HUES64 (cell line): ENCODE measurements at regions not wholly inside any gene's neighbourhood (a gene's known extent, or its start where the extent isn't known, plus 50 kb on each side); places are given as distances from the start of the nearest gene placed in this dataset.
"Not testable (repeated sequence)": the region's sequence is repeated elsewhere in the genome, so short reads cannot be mapped to it uniquely, and the experiment has no call there.

Experiments used
- H3K27ac ChIP-seq: 2 replicates; pipeline ENCODE4 v1.7.0; 2013; ENCODE audit warnings: low read depth, low read length, inconsistent platforms
- H3K27me3 ChIP-seq: 2 replicates; pipeline ENCODE4 v1.6.1; 2013; ENCODE audit warnings: mild to moderate bottlenecking, low read length; ENCODE audit not compliant: insufficient read depth
- H3K36me3 ChIP-seq: 2 replicates; pipeline ENCODE4 v1.6.1; 2013; ENCODE audit warnings: mild to moderate bottlenecking, low read length; ENCODE audit not compliant: insufficient read depth
- H3K4me1 ChIP-seq: 2 replicates; pipeline ENCODE4 v1.6.1; 2013; ENCODE audit warnings: mild to moderate bottlenecking, low read length, moderate library complexity; ENCODE audit not compliant: insufficient read depth
- H3K4me3 ChIP-seq: 2 replicates; pipeline ENCODE4 v1.5.1; 2013; ENCODE audit warnings: mild to moderate bottlenecking, low read length, moderate library complexity
- H3K9ac ChIP-seq: 2 replicates; pipeline ENCODE4 v1.6.1; 2013; ENCODE audit warnings: mild to moderate bottlenecking, low read depth, low read length
- H3K9me3 ChIP-seq: 2 replicates; pipeline ENCODE4 v1.6.1; 2013; ENCODE audit warnings: low read depth, low read length; ENCODE audit not compliant: insufficient read depth
- WGBS: fragments of 150-250, 120-280 bp; methylation state at CpG from one replicate; pipeline ENCODE4 v1.1.7; 2013; ENCODE audit warnings: missing lambda C conversion rate; 5-methylcytosine and 5-hydroxymethylcytosine counted together

GRCh38 chr6:112459758-112460304, 112.7 kb downstream of the RFPL4B start:
- Histone ChIP-seq H3K36me3 (no peaks in the 10 kb centered on the region), H3K9me3 (no peaks in the 10 kb centered on the region), H3K27ac (no peak overlapping the region), H3K4me3 (no peak overlapping the region), H3K9ac (no peak overlapping the region), H3K27me3 (no peaks in the 10 kb centered on the region), H3K4me1 (no peaks in the 10 kb centered on the region)
- WGBS = 93% methylated on average over 1 of the region's 2 CpGs

DNA sequence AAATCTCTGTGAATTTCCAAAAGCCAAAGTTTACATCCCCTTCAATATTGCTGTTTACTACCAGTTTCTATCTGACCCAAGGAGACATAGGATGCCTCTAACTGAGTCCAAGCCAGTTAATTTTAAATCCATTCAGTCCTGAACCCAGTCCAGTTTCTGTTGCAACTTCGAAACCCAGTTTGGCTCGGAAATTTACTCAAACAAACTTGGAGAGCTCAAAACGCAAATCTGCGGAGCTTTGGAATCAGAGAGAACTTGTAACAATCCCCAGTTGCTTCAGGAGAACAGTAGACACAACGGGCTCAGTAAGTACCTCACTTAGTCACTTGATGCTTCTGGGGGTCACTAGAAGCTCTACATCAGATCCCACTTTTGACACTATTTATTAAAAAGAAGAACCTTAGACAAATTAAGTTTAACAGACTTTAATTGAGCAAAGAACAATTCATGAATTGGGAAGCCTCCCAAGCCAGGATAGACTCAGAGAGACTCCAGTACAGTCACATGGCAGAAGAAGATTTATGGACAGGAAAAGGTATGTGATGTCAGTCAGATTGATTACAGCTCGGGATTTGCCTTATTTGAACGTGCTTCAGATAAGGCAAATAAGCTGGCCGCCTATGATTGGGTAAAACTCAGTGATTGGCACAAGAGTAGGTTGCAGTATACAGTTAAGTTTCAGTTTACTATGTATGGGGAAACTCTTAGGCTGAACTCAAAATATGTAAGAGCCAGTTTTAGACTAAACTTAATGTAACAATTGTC, 118.0 kb downstream of the RFPL4B start:
- H3K4me3 ChIP-seq = no peak overlapping the region
- 92% methylated on average over 8 of the region's 8 CpGs for WGBS
- H3K4me1 ChIP-seq = no peaks in the 10 kb centered on the region
- H3K27me3 ChIP-seq = no peaks in the 10 kb centered on the region
- H3K27ac ChIP-seq = no peak overlapping the region
- no peaks in the 10 kb centered on the region for H3K36me3 ChIP-seq
- no peaks in the 10 kb centered on the region for H3K9me3 ChIP-seq
- H3K9ac ChIP-seq = no peak overlapping the region

DNA sequence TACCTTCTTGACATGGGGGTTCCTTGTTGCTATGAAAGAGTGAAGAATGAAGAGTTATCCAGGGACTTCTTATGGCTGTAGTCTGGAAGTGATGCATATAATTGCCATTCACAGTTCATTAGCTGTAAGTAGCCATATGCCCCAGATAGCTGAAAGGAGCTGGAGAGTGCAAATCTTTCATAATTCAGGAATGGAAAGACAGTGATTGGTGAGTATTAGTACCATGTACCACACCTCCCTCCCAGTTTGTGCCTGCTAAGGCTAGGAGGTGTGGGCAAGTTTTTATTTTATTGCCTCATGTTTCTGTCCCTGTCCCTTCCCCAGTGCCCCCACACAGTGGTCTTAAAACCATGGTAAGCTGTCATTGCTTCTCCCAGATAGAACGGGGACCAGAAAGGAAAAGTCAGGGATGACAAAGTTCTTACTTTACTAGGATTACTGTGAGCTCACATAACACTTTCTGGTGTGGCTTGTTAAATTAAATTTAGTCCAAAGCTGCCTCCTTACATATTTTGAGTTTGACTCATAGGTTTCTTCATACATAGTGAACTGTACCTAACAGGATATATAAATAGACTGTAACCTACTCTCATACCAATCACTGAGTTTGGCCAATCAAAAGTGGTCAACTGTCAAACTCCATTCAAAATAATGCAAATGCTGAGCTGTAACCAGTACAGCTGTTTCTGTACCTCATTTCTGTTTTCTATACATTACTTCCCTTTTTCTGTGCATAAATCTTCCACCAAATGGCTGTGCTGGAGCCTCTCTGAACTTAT, 119.4 kb downstream of the RFPL4B start:
- no peak overlapping the region for H3K4me3 ChIP-seq
- H3K27ac ChIP-seq = no peak overlapping the region
- 100% methylated on average over 1 of the region's 1 CpG for WGBS
- no peaks in the 10 kb centered on the region for H3K9me3 ChIP-seq
- H3K36me3 ChIP-seq = no peaks in the 10 kb centered on the region
- H3K9ac ChIP-seq = no peak overlapping the region
- no peaks in the 10 kb centered on the region for H3K4me1 ChIP-seq
- no peaks in the 10 kb centered on the region for H3K27me3 ChIP-seq

- Histone ChIP-seq H3K9ac (no peak overlapping the region), H3K4me1 (no peaks in the 10 kb centered on the region), H3K4me3 (no peak overlapping the region), H3K36me3 (no peaks in the 10 kb centered on the region), H3K27ac (no peak overlapping the region), H3K9me3 (no peaks in the 10 kb centered on the region), H3K27me3 (no peaks in the 10 kb centered on the region)
- WGBS = 76% methylated on average over 3 of the region's 3 CpGs
These were observed 121.2 kb downstream of the RFPL4B start for GRCh38 chr6:112468359-112468758.

DNA sequence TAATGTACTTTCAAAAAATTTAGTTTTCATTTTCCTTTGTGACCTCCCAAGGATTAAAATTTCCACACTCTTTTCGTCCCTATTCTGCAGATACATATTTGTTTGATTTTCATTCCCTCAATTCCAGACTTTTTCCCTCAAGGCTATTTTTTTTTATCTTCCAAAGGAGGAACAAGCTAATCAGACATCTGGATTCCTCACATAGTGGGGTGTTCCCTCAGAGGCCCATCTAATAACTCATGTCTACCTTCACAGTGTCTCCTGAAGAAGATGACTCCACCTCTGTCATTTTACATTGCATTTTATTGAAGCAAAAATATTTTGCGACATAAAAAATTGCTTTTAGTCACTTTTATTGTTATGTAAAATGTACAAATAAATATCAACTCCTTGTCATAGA, 122.2 kb downstream of the RFPL4B start:
- no peak overlapping the region for H3K9ac ChIP-seq
- no peaks in the 10 kb centered on the region for H3K4me1 ChIP-seq
- H3K27me3 ChIP-seq = no peaks in the 10 kb centered on the region
- H3K4me3 ChIP-seq = no peak overlapping the region
- no peaks in the 10 kb centered on the region for H3K36me3 ChIP-seq
- H3K27ac ChIP-seq = no peak overlapping the region
- WGBS = 95% methylated on average over 1 of the region's 2 CpGs
- no peaks in the 10 kb centered on the region for H3K9me3 ChIP-seq

DNA sequence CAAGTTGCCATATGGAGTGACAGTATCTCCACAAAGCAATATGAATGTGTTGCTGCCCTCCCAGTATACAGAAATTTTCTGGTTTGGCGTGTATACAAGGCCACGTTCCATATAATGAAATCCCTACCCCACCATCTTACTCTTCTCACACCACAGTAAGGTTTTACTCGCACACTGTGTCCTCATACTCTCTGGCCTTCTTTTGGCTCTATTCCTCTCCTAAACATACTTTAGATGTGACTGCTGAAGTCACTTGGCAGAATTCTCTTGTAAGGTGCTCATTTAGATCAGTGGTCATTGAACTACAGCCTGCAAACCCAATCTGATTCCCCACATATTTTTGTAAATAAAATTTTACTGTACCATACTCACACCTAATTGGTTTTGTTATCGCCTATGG, 123.2 kb downstream of the RFPL4B start:
- 97% methylated on average over 3 of the region's 4 CpGs for WGBS
- H3K4me1 ChIP-seq = no peaks in the 10 kb centered on the region
- H3K27me3 ChIP-seq = no peaks in the 10 kb centered on the region
- no peaks in the 10 kb centered on the region for H3K36me3 ChIP-seq
- no peak overlapping the region for H3K27ac ChIP-seq
- H3K9ac ChIP-seq = no peak overlapping the region
- H3K9me3 ChIP-seq = no peaks in the 10 kb centered on the region
- H3K4me3 ChIP-seq = no peak overlapping the region

GRCh38 chr6:112470950-112471349, 123.8 kb downstream of the RFPL4B start:
- no peak overlapping the region for H3K4me3 ChIP-seq
- WGBS = 94% methylated on average over 1 of the region's 1 CpG
- no peak overlapping the region for H3K9ac ChIP-seq
- H3K36me3 ChIP-seq = no peaks in the 10 kb centered on the region
- H3K4me1 ChIP-seq = no peaks in the 10 kb centered on the region
- H3K27me3 ChIP-seq = no peaks in the 10 kb centered on the region
- no peaks in the 10 kb centered on the region for H3K9me3 ChIP-seq
- H3K27ac ChIP-seq = no peak overlapping the region

DNA sequence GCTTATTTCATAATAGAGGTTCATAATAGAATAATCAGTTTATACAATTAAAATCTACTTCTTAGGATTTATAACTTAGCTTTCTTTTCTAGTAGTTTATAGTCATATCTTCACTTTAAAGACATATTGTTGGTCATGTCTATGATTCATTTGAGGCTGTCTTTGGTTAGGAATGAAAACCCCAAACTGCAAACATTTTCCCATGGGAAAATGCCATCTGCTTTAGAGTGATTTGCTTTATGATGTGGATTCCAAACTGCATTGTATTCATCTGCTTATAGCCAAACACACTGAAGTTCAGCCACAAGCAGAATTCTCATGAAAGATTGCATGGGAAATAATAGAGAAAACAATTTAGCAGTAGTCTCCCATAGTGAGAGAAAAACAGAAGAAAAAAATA, 128.0 kb downstream of the RFPL4B start:
- Histone ChIP-seq H3K36me3 (no peaks in the 10 kb centered on the region), H3K9ac (no peak overlapping the region), H3K9me3 (no peaks in the 10 kb centered on the region), H3K4me3 (no peak overlapping the region), H3K27ac (no peak overlapping the region), H3K27me3 (no peaks in the 10 kb centered on the region), H3K4me1 (no peaks in the 10 kb centered on the region)

GRCh38 chr6:112477125-112477524, 130.0 kb downstream of the RFPL4B start:
- no peaks in the 10 kb centered on the region for H3K9me3 ChIP-seq
- no peak overlapping the region for H3K27ac ChIP-seq
- no peak overlapping the region for H3K9ac ChIP-seq
- WGBS = 96% methylated on average over 5 of the region's 5 CpGs
- no peaks in the 10 kb centered on the region for H3K27me3 ChIP-seq
- H3K4me1 ChIP-seq = no peaks in the 10 kb centered on the region
- H3K36me3 ChIP-seq = no peaks in the 10 kb centered on the region
- H3K4me3 ChIP-seq = no peak overlapping the region

- H3K9ac ChIP-seq = no peak overlapping the region
- no CpG with 5 or more reads among the region's 2 CpGs for WGBS
- no peaks in the 10 kb centered on the region for H3K36me3 ChIP-seq
- H3K4me3 ChIP-seq = no peak overlapping the region
- H3K9me3 ChIP-seq = no peaks in the 10 kb centered on the region
- no peak overlapping the region for H3K27ac ChIP-seq
- no peaks in the 10 kb centered on the region for H3K4me1 ChIP-seq
- no peaks in the 10 kb centered on the region for H3K27me3 ChIP-seq
These were observed 130.9 kb downstream of the RFPL4B start for GRCh38 chr6:112478036-112478435.

DNA sequence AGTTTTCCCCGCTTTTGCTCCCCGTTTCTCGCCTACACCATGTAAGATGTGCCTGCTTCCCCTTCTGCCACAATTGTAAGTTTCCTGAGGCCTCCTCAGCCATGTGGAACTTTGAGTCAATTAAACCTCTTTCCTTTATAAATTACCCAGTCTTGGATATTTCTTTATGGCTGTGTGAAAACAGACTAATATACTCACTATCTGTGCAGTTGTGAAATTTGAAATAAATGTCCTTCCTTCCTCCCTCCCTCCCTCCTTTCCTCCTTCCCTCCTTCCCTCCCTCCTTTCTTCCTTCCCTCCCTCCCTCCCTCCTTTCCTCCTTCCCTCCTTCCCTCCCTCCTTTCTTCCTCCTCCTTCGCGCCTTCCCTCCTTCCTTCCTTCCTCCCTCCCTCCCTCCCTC, 132.8 kb downstream of the RFPL4B start:
- H3K9ac ChIP-seq, H3K27me3 ChIP-seq, H3K36me3 ChIP-seq, H3K4me1 ChIP-seq, H3K9me3 ChIP-seq, H3K4me3 ChIP-seq, H3K27ac ChIP-seq: not testable (repeated sequence)
- 94% methylated on average over 5 of the region's 5 CpGs for WGBS
